ENCODE measurements at regions not wholly inside any gene's neighbourhood (a gene's known extent, or its start where the extent isn't known, plus 50 kb on each side); places are given as distances from the start of the nearest gene placed in this dataset.
A peak's percentile ranks its signal among the peaks of the same experiment; 100 is the strongest.
"Not testable (repeated sequence)": the region's sequence is repeated elsewhere in the genome, so short reads cannot be mapped to it uniquely, and the experiment has no call there.

DNA sequence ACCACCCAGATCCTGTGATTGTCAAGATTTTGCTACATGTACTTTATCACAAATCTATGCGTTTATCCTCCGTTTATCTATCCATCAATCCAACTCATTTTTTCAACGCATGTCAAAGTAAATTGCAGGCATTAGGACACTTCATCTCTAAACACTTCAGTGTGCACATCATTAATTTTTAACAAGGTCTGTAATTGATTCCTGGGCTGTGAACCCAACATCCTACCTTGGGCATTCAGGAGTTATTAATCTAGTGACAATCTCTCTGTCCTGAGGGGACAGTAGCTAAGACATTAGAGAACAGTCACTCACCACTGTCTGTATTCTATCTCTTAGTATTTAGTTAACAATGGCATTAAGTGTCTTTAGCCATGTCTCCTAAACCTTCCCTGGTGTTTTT lies 264.7 kb downstream of the SOX9 start:
- H3K4me1 ChIP-seq (ENCODE audit: insufficient read depth, low read length, poor library complexity, severe bottlenecking) = peaks cover 54% of the 10 kb centered on the region
- DNase-seq (ENCODE audit: low spot score) = no peak
- no peak overlapping the region for H3K4me3 ChIP-seq (ENCODE audit: low read depth, low read length, poor library complexity, severe bottlenecking)
- ChIA-PET POLR2A (ENCODE audit: low non-redundant PET) (no interaction called here), CTCF (no interaction called here)
- H3K9me3 ChIP-seq (ENCODE audit: low read depth, low read length, poor library complexity, severe bottlenecking) = no peaks in the 10 kb centered on the region
- no TSS peak for BruUV-seq (replicated peaks)
- intact Hi-C loops (cut with micrococcal nuclease; ENCODE audit: unreplicated experiment) = no loop called here
- no peaks in the 10 kb centered on the region for H3K36me3 ChIP-seq (ENCODE audit: insufficient read depth, low read length, poor library complexity, severe bottlenecking)
- no peaks in the 10 kb centered on the region for H3K27me3 ChIP-seq (replicated peaks; ENCODE audit: insufficient read depth, low read depth, low read length, poor library complexity)
- H3K27ac ChIP-seq (ENCODE audit: low read depth, low read length, poor library complexity, severe bottlenecking) = no peak overlapping the region
- TF ChIP-seq EZH2 (IDR thresholded peaks at IDR 0.05; ENCODE audit: borderline replicate concordance, low read depth, low read length, poor library complexity, severe bottlenecking) = no peak
- TF ChIP-seq, protein P1, sequence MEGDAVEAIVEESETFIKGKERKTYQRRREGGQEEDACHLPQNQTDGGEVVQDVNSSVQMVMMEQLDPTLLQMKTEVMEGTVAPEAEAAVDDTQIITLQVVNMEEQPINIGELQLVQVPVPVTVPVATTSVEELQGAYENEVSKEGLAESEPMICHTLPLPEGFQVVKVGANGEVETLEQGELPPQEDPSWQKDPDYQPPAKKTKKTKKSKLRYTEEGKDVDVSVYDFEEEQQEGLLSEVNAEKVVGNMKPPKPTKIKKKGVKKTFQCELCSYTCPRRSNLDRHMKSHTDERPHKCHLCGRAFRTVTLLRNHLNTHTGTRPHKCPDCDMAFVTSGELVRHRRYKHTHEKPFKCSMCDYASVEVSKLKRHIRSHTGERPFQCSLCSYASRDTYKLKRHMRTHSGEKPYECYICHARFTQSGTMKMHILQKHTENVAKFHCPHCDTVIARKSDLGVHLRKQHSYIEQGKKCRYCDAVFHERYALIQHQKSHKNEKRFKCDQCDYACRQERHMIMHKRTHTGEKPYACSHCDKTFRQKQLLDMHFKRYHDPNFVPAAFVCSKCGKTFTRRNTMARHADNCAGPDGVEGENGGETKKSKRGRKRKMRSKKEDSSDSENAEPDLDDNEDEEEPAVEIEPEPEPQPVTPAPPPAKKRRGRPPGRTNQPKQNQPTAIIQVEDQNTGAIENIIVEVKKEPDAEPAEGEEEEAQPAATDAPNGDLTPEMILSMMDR (conservative IDR thresholded peaks at IDR 0.05; ENCODE audit: low read depth, low read length) = no peak

DNA sequence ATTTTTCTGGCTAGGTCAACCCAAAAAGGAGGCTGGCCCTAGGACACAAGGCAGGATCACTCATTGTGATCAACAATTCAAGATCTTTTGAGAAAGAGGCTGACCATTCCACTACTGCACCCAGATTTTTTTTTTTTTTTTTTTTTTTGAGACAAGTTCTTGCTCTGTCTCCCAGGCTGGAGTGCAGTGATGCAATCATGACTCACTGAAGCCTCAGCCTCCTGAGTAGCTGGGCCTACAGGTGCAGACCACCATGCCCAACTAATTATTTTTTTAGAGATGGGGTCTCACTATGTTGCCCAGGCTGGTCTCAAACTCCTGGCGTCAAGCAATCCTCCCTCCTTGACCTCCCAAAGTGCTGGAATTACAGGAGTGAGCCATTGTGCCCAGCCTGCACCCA lies 265.4 kb downstream of the SOX9 start:
- H3K9me3 ChIP-seq (ENCODE audit: low read depth, low read length, poor library complexity, severe bottlenecking); H3K4me3 ChIP-seq (ENCODE audit: low read depth, low read length, poor library complexity, severe bottlenecking); H3K27me3 ChIP-seq (replicated peaks; ENCODE audit: insufficient read depth, low read depth, low read length, poor library complexity); POLR2A ChIA-PET (ENCODE audit: low non-redundant PET); CTCF ChIA-PET; H3K36me3 ChIP-seq (ENCODE audit: insufficient read depth, low read length, poor library complexity, severe bottlenecking); DNase-seq (ENCODE audit: low spot score); H3K27ac ChIP-seq (ENCODE audit: low read depth, low read length, poor library complexity, severe bottlenecking); intact Hi-C loops (cut with micrococcal nuclease; ENCODE audit: unreplicated experiment); BruUV-seq (replicated peaks): not testable (repeated sequence)
- peaks cover 53% of the 10 kb centered on the region for H3K4me1 ChIP-seq (ENCODE audit: insufficient read depth, low read length, poor library complexity, severe bottlenecking)

DNA sequence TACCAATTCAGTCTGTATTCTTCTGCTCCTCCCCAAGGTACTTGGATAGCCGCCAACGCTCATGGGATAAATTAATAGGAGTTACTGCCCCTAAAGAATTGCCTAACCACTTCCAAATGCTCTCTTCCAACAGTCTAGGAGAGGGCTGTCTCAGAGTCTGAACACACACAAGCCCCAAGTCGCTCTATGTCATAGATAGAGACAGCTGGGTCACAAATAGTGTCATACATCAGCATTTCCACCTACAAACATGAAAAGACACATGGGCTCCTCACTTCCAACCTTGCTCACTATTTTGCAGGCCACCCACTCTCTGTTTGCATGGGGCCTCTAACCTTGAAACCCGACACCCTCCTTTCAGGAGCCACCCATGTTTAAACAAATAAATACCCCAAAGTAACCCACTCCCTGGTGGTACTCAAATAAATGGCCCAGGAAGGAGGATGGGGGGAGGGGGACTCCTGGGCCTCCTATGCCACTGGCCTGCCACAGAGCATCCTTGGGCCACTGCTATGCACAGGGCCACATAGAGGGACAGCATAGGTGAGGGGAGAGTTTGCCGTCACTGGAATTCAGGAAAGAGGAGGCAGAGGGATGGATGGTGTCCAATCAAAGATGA lies 265.9 kb downstream of the SOX9 start:
- peak overlapping the region; percentile 1 for H3K27ac ChIP-seq (ENCODE audit: low read depth, low read length, poor library complexity, severe bottlenecking)
- peak; percentile 76 for DNase-seq (ENCODE audit: low spot score)

More for the DNA sequence above, 265.9 kb downstream of the SOX9 start:
- Histone ChIP-seq H3K4me1 (ENCODE audit: insufficient read depth, low read length, poor library complexity, severe bottlenecking) (peaks cover 48% of the 10 kb centered on the region), H3K36me3 (ENCODE audit: insufficient read depth, low read length, poor library complexity, severe bottlenecking) (no peaks in the 10 kb centered on the region), H3K9me3 (ENCODE audit: low read depth, low read length, poor library complexity, severe bottlenecking) (no peaks in the 10 kb centered on the region), H3K4me3 (ENCODE audit: low read depth, low read length, poor library complexity, severe bottlenecking) (no peak overlapping the region), H3K27me3 (replicated peaks; ENCODE audit: insufficient read depth, low read depth, low read length, poor library complexity) (no peaks in the 10 kb centered on the region)
- no TSS peak for BruUV-seq (replicated peaks)
- intact Hi-C loops (cut with micrococcal nuclease; ENCODE audit: unreplicated experiment) = no loop called here
- POLR2A ChIA-PET (ENCODE audit: low non-redundant PET) = interaction anchor here (0.5 kb wide), 1 partner anchor 36 kb away, joined by 3 read pairs; no protein-coding TSS in a partner anchor
- TF ChIP-seq, protein P1 (conservative IDR thresholded peaks at IDR 0.05; ENCODE audit: low read depth, low read length) = no peak
- no peak for TF ChIP-seq EZH2 (IDR thresholded peaks at IDR 0.05; ENCODE audit: borderline replicate concordance, low read depth, low read length, poor library complexity, severe bottlenecking)
- CTCF ChIA-PET = no interaction called here

Measured in A673 (cell line).